A673 (cell line): ENCODE measurements at regions not wholly inside any gene's neighbourhood (a gene's known extent, or its start where the extent isn't known, plus 50 kb on each side); places are given as distances from the start of the nearest gene placed in this dataset.

Source experiments
- CTCF ChIP-seq: fragments of 300-800, 200-600 bp; sonication (generic); conservative IDR thresholded peaks from 2 replicates; pipeline ENCODE4 v1.5.1; 2017; ENCODE audit warnings: low read depth, mild to moderate bottlenecking, antibody characterized with exemption, low read length, moderate library complexity, mixed read lengths
- EZH2 ChIP-seq: fragments of 200-600 bp; sonication (generic); IDR thresholded peaks from 2 replicates; pipeline ENCODE4 v1.6.1; 2017; ENCODE audit warnings: borderline replicate concordance, low read depth, mild to moderate bottlenecking, mixed read lengths, antibody characterized with exemption, low read length; ENCODE audit not compliant: poor library complexity, severe bottlenecking

GRCh38 chr10:128322950-128323349 lies 196.7 kb upstream of the MKI67 start:
- TF ChIP-seq CTCF, result no peak
- TF ChIP-seq EZH2, result no peak
